Kidney (tissue), 13 donors: ENCODE measurements at regions not wholly inside any gene's neighbourhood (a gene's known extent, or its start where the extent isn't known, plus 50 kb on each side); places are given as distances from the start of the nearest gene placed in this dataset.

Experiments
- DNase-seq, 5 donors: peaks; one replicate each; pipeline ENCODE4 v3.0.0-alpha.2; 2013 to 2020
- FAIRE-seq: peaks from 2 replicates; lab custom pipeline; 2012; peaks lifted over from hg19 to GRCh38; lab: Jason Lieb, UNC
- H3K27ac ChIP-seq, 2 donors: one replicate each; pipeline ENCODE4 v1.7.0; 2013; ENCODE audit warnings: low read depth in 2 of 2, low read length in 2 of 2, inconsistent platforms in 1 of 2
- H3K27me3 ChIP-seq: one replicate; pipeline ENCODE4 v1.7.1; 2013; ENCODE audit warnings: low read length, inconsistent platforms; ENCODE audit not compliant: control insufficient read depth, insufficient read depth
- H3K36me3 ChIP-seq, 3 donors: one replicate each; pipeline versions ENCODE4 v1.7.0 to v1.7.1; 2013; ENCODE audit warnings: low read length in 3 of 3, control low read depth in 1 of 3, inconsistent platforms in 1 of 3; ENCODE audit not compliant: insufficient read depth in 3 of 3, control insufficient read depth in 2 of 3
- H3K4me1 ChIP-seq, 3 donors: one replicate each; pipeline versions ENCODE4 v1.7.0 to v1.7.1; 2013; ENCODE audit warnings: low read length in 3 of 3, inconsistent platforms in 1 of 3, low read depth in 1 of 3; ENCODE audit not compliant: control insufficient read depth in 2 of 3, insufficient read depth in 2 of 3
- H3K4me3 ChIP-seq, 3 donors: one replicate each; pipeline versions ENCODE4 v1.7.0 to v1.8.1; 2013; ENCODE audit warnings: low read length in 3 of 3, control low read depth in 1 of 3, inconsistent platforms in 1 of 3
- H3K9ac ChIP-seq, 3 donors: one replicate each; pipeline versions ENCODE4 v1.7.0 to v1.7.1; 2013; ENCODE audit warnings: low read length in 3 of 3, control low read depth in 1 of 3, inconsistent platforms in 1 of 3
- H3K9me3 ChIP-seq, 3 donors: one replicate each; pipeline versions ENCODE4 v1.7.0 to v1.7.1; 2013; ENCODE audit warnings: low read length in 3 of 3, control low read depth in 1 of 3, inconsistent platforms in 1 of 3; ENCODE audit not compliant: control insufficient read depth in 2 of 3, insufficient read depth in 1 of 3
- CTCF ChIP-seq: IDR thresholded peaks from 3 replicates; pipeline ENCODE4 v1.5.1; 2012; ENCODE audit warnings: mild to moderate bottlenecking, moderate library complexity, borderline replicate concordance; ENCODE audit not compliant: insufficient read depth; ENCODE audit errors: extremely low read depth
- intact Hi-C: fragments of 100-400 bp; cut with DNase I; formaldehyde crosslinking; loops from one replicate; pipeline ENCODE4 v1.11.1; 2022
- donor health status: control.
- donor health status: control.
- donor health status: control.
- donor health status: control.
- donor health status: control.
- donor health status: DM: yes; HTN: yes; CAD: no.
- donor health status: Normal renal cell carcinoma (clear cell type).

GRCh38 chr2:59322005-59322404, 1080.9 kb upstream of the FANCL start:
- no peak for FAIRE-seq
- no peak overlapping the region for H3K27ac ChIP-seq
- intact Hi-C loops, result no loop called here
- no peaks in the 10 kb centered on the region for H3K4me1 ChIP-seq
- no peak overlapping the region for H3K9ac ChIP-seq
- H3K36me3 ChIP-seq, result no peaks in the 10 kb centered on the region
- DNase-seq, result no peak
- no peaks in the 10 kb centered on the region for H3K27me3 ChIP-seq
- H3K9me3 ChIP-seq, result no peaks in the 10 kb centered on the region
- TF ChIP-seq CTCF, result no peak
- H3K4me3 ChIP-seq, result no peak overlapping the region

GRCh38 chr2:59314031-59314766, 1073.1 kb upstream of the FANCL start:
- DNase-seq (no peak), FAIRE-seq (no peak)
- intact Hi-C loops, result no loop called here

GRCh38 chr2:59312967-59313940, 1072.1 kb upstream of the FANCL start:
- no peak overlapping the region for H3K27ac ChIP-seq
- no peaks in the 10 kb centered on the region for H3K4me1 ChIP-seq
- no peak for FAIRE-seq
- H3K4me3 ChIP-seq, result no peak overlapping the region
- H3K9me3 ChIP-seq, result no peaks in the 10 kb centered on the region
- no peaks in the 10 kb centered on the region for H3K36me3 ChIP-seq
- no peaks in the 10 kb centered on the region for H3K27me3 ChIP-seq
- no peak for TF ChIP-seq CTCF
- DNase-seq, result peak in 2 of 5 donors; percentile 31 to 39
- H3K9ac ChIP-seq, result no peak overlapping the region
- intact Hi-C loops, result no loop called here

More at GRCh38 chr2:59314031-59314766, 1073.1 kb upstream of the FANCL start:
- H3K4me1 ChIP-seq, result no peaks in the 10 kb centered on the region
- H3K9me3 ChIP-seq, result no peaks in the 10 kb centered on the region
- H3K9ac ChIP-seq, result no peak overlapping the region
- no peaks in the 10 kb centered on the region for H3K36me3 ChIP-seq
- H3K27ac ChIP-seq, result no peak overlapping the region
- no peak for TF ChIP-seq CTCF
- no peak overlapping the region for H3K4me3 ChIP-seq
- H3K27me3 ChIP-seq, result no peaks in the 10 kb centered on the region
